ENCODE measurements at regions not wholly inside any gene's neighbourhood (a gene's known extent, or its start where the extent isn't known, plus 50 kb on each side); places are given as distances from the start of the nearest gene placed in this dataset.
"Not testable (repeated sequence)": the region's sequence is repeated elsewhere in the genome, so short reads cannot be mapped to it uniquely, and the experiment has no call there.

GRCh38 chr1:193486671-193487229 is 300.3 kb upstream of the B3GALT2 start:
- no peak for DNase-seq

GRCh38 chr1:193480755-193481154 is 294.3 kb upstream of the B3GALT2 start:
- DNase-seq = no peak

- no peak for DNase-seq
Measured at GRCh38 chr1:193479187-193479586, 292.8 kb upstream of the B3GALT2 start.

DNA sequence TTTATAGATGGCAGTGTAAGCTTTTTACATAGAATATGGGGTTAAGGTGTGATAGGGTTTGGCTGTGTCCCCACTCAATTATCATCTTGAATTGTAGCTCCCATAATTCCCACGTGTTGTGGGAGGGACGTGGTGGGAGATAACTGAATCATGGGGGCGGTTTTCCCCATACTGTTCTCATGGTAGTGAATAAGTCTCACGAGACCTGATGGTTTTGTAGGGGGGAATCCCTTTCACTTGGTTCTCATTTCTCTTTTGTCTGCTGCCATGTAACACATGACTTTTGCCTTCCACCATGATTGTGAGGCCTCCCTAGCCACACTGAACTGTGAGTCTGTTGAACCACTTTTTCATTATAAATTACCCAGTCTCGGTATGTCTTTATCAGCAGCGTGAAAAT is 290.3 kb upstream of the B3GALT2 start:
- no peak for DNase-seq

DNA sequence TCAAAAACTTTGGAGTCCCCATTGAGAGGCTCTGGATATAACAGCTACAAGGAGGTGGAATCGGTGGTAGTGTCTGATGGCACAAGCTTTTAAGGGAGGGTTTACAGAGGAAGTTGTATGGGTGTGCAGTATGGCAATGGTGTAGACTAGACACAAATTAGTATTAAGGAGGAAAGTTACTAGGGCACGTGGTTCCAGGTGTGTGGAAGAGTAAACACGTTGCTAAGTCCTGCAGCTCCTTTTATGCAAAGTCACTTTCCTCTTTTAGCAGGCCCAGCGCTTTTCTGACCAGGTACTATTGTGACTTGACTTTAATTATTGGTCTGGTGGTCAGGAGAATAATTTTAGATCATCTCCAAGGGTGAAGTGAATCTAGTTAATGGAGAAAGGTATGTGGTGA is 287.5 kb upstream of the B3GALT2 start:
- no peak for DNase-seq

DNA sequence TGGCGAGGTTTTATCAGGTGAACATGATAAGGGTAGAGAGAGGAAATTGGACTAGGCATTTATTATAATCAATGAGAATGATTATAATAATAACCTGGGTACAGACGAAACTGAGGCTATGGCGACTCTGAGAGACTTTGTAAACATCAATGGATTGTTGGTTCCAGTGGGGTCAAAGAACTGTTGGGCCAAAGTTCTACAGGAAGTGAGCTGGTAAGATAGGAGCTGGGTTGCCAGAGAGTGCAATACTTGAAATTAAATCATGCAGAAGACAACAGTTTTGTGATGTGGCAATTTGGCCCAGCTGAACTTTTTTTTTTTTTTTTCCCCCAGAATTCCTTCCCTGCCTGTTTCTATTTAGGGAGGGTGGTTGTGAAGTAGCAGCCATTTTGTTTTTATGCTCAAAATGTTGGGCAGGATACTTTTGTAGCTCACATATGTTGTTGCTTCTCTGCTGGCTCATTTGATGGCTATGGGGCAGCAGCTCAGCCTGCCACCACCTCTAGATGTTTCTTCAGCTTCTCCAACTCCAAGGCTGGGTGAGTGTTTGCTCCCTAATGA is 286.5 kb upstream of the B3GALT2 start:
- no peak for DNase-seq

DNA sequence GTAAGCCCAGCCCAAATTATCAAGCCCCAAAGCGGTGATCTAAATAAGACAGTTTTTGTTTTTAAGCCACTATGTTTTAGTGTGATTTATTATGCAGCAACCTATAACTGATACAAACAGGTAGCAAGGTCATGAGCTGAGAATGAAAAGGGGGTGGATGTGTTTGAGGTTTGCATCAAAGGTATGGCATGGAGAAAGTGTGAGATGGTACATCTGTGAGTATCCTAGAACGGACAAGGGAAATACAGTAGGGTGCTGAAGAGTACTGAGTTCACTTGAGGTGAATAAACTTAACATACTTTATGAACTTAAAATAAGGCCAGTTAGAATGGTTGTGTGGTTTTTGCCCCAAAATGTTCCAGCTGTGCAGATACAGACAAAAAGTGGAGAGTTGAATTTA is 286.0 kb upstream of the B3GALT2 start:
- DNase-seq = no peak

GRCh38 chr1:193471981-193472380 is 285.6 kb upstream of the B3GALT2 start:
- no peak for DNase-seq

DNA sequence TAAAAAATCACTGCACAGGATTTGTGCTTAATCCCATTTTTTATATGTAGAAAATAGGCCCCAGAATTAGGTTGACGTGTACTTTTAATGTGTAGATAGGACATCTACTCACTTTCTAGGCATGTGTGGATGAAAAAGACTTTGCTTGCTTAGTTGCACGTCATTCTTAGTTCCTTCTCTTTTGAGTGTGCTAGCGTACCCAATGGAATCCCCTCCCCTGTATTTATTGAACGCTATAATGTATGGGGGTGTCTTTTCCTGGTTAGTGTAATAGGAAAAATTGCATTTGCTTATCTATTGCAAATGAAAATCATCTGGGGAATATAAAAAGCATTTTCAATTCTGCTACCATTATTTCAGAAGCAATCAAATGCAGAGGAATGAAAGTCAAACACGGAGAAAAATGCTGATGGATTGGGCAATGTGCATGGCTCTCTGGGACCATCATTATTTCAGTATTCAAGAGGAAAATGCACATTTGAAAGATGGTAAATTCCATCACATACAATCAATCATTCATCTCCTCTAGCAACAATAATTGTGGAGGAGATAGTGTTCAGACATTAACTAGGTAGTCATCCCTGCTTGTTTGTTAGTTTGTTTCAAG is 277.0 kb upstream of the B3GALT2 start:
- no peak for DNase-seq

- no peak for DNase-seq
Measured at GRCh38 chr1:193462629-193463320, 276.4 kb upstream of the B3GALT2 start.

DNA sequence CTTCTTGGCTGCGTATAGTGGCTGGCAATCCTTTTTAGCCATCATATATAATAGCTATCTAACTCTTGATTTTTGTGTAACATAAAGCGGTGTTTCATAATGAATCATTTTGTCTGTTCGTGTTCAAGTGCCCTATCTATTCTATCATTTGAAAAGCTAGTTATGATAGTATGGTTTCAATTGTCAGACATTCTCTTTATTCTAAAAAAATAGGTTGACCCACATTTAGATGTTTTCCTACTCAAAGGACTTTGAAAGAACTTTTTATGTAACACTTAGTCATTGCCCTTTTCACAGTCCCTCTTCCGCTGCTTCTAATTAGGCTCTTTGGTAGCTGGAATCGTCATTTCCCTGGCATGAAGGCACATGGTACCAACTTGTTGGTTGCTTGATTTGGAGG is 272.2 kb upstream of the B3GALT2 start:
- DNase-seq = no peak

DNA sequence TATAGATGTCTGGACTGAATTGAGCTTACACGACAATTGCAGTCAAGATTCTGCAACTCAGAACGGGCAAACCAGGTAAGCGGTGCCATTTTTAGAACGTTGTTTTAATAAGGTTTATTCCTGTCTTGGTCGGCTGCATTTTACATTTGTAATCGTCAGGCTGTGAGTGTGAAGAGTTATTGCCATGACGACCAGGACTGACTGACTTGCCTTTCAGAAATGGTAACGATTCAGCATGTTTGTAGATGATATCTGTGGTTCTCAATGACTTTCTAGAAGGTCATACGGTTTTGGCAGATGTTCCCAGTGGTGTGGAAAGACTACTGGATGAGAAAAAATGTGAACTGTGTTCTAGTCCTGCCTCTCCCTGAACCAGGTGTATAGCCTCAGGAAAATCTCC is 271.3 kb upstream of the B3GALT2 start:
- no peak for DNase-seq

GRCh38 chr1:193456811-193457280 is 270.4 kb upstream of the B3GALT2 start:
- DNase-seq = no peak

- DNase-seq = no peak
Measured at GRCh38 chr1:193451606-193452005, 265.2 kb upstream of the B3GALT2 start.

- no peak for DNase-seq
Measured at GRCh38 chr1:193451001-193451400, 264.6 kb upstream of the B3GALT2 start.

DNA sequence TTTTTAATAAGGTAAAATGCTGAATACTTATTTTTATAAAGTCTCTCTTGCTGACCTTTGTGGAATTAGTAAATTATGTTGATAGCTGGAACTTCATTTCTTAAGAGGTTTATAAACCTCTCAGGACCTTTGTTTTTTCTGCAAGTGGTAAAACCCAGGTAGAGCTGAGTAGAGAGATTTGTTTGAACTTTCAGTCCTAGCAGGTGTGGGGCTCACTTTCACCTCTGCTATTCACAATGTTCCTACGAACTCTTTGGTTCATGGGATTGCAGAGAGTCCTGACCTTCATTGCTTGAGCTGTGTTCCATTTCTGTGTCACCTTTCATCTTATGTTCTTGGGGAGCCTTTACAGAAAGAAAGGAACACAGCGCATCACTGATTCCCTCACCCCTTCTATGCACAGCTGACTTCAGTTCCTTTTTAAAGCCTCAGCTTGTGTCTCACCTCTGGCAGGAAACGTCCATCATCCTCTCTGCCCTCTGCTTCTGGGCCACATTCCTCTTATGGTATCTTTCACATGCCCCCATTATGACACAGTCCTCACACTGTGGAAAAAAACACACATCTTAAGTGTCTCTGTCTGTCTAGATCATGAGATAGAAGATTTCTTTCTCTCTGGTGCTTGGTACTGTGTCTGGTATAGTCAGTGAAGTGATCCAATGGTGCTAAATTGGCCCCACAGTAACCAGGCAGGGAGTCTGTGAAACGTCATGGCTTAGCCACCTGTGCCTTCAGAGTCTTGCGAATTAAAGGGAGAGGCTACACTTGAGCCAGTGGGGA is 262.5 kb upstream of the B3GALT2 start:
- no peak for DNase-seq

- no peak for DNase-seq
Measured at GRCh38 chr1:193443886-193444285, 257.5 kb upstream of the B3GALT2 start.

DNA sequence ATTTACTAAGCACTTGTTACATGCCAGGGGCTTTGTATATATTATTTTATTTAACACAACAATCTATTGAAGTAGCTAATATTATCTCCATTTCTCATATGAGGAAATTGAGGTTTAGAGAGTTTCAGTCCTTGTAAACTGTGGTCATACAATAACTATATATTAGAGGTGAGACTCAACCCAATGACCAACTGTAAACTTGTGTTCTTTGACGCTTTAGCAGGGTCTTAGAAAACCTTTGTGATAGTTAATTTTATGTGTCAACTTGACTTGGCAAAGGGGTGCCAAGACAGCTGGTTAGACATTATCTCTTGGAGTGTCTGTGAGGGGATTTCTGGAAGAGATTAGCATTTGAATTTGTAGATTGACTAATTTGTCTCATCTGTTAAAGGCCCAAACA is 252.4 kb upstream of the B3GALT2 start:
- no peak for DNase-seq

GRCh38 chr1:193438312-193438711 is 251.9 kb upstream of the B3GALT2 start:
- DNase-seq = no peak

DNA sequence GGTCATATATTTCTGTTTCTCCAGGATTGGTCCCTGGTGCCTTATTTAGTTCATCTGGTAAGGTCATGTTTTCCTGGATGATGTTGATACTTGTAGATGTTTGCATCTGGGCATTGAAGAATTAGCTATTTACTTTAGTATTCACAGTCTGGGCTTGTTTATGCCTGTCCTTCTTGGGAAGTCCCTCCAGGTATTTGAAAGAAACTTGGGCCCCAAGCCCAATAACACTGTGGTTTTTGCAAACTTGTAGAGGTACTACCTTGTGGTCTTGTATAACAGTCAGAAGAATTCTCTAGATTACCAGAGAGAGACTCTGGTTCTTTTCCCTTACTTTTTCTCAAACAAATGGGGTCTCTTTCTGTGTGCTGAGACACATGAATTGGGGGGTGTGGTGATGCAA is 251.4 kb upstream of the B3GALT2 start:
- DNase-seq = no peak

GRCh38 chr1:193437333-193437732 is 250.9 kb upstream of the B3GALT2 start:
- DNase-seq = not testable (repeated sequence)

DNA sequence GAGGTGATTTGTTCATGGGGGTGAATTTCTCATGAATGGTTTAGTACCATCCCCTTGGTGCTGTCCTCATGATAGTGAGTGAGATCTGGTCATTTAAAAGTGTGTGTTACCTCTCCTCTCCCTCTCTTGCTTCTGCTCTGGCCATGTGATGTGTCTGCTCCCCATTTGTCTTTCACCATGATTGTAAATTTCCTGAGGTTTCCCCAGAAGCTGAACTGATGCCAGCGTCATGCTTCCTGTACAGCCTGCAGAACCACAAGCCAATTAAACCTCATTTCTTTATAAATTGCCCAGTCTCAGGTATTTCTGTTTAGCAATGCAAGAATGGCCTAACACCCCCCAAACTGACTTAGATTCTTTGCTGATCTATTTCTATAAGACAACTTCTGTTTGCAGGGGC is 249.4 kb upstream of the B3GALT2 start:
- DNase-seq = no peak

GRCh38 chr1:193434319-193434718 is 247.9 kb upstream of the B3GALT2 start:
- no peak for DNase-seq

All from left kidney (tissue), 1 donor.